Large intestine (tissue), 3 donors: ENCODE measurements at regions not wholly inside any gene's neighbourhood (a gene's known extent, or its start where the extent isn't known, plus 50 kb on each side); places are given as distances from the start of the nearest gene placed in this dataset.
"Not testable (repeated sequence)": the region's sequence is repeated elsewhere in the genome, so short reads cannot be mapped to it uniquely, and the experiment has no call there.

Source experiments
- DNase-seq, 2 donors: peaks; one replicate each; pipeline versions ENCODE4 v3.0.0 to v3.0.0-alpha.2; 2013
- H3K27ac ChIP-seq: one replicate; pipeline ENCODE4 v1.5.1; 2013; ENCODE audit warnings: low read length
- H3K27me3 ChIP-seq: 2 replicates; pipeline ENCODE4 v1.6.1; 2013; ENCODE audit warnings: low read length; ENCODE audit not compliant: control insufficient read depth, insufficient read depth
- H3K36me3 ChIP-seq: 2 replicates; pipeline ENCODE4 v1.6.1; 2013; ENCODE audit warnings: low read length; ENCODE audit not compliant: control insufficient read depth, insufficient read depth
- H3K4me1 ChIP-seq: one replicate; pipeline ENCODE4 v1.6.1; 2013; ENCODE audit warnings: low read length; ENCODE audit not compliant: control insufficient read depth, insufficient read depth
- H3K4me3 ChIP-seq: one replicate; pipeline ENCODE4 v1.5.1; 2013; ENCODE audit warnings: low read length
- H3K9me3 ChIP-seq: one replicate; pipeline ENCODE4 v1.6.1; 2013; ENCODE audit warnings: mild to moderate bottlenecking, low read depth, low read length, moderate library complexity; ENCODE audit not compliant: control insufficient read depth
- WGBS: methylation state at CpG from one replicate; pipeline ENCODE4 v1.1.5; 2013; ENCODE audit warnings: low lambda C conversion rate; ENCODE audit not compliant: insufficient coverage; 5-methylcytosine and 5-hydroxymethylcytosine counted together

DNA sequence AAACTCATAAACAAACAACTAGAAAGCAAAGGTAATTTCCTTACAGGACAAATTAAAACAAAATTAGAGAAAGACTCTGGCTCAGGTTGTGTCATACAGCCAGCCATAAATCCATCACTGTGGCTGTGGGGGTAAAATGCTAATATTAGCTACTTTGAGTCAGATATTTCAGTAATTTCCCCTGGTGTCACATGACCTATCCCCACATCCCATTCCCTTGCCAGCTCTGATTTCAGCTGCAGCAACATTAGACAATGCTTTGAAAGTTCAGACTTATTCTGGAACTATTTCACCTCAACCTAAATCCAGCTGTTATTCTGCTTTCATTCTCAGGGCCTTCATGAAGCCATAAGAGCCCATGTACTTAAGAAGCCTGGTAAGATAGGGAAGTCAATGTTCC lies 55.3 kb downstream of the RPL10L start:
- Histone ChIP-seq H3K36me3 (no peaks in the 10 kb centered on the region), H3K4me1 (no peaks in the 10 kb centered on the region), H3K9me3 (no peaks in the 10 kb centered on the region), H3K4me3 (no peak overlapping the region), H3K27me3 (no peaks in the 10 kb centered on the region), H3K27ac (no peak overlapping the region)
- no peak for DNase-seq

DNA sequence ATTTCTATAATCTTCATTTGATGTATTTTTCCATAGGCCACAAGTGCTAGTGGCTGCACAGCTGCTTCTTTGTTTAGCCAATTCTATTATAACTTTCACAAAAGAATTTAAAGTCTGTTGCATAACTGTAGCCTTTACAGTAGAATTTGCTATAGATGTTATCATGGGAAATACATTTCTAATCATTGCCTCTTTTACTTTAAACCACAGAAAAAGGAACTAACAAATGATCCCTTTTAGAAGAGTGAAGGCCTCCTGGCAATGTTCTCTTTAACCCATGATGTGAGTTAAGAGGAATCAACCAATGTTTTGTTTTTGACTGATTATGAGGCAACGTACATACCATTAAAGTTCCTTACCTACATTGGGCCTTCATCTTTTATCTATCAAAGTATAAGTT lies 68.8 kb downstream of the RPL10L start:
- no peak for DNase-seq
- Histone ChIP-seq H3K4me3 (no peak overlapping the region), H3K4me1 (no peaks in the 10 kb centered on the region), H3K27ac (no peak overlapping the region), H3K27me3 (no peaks in the 10 kb centered on the region), H3K36me3 (no peaks in the 10 kb centered on the region), H3K9me3 (no peaks in the 10 kb centered on the region)
- no CpG with 5 or more reads among the region's 1 CpG for WGBS

DNA sequence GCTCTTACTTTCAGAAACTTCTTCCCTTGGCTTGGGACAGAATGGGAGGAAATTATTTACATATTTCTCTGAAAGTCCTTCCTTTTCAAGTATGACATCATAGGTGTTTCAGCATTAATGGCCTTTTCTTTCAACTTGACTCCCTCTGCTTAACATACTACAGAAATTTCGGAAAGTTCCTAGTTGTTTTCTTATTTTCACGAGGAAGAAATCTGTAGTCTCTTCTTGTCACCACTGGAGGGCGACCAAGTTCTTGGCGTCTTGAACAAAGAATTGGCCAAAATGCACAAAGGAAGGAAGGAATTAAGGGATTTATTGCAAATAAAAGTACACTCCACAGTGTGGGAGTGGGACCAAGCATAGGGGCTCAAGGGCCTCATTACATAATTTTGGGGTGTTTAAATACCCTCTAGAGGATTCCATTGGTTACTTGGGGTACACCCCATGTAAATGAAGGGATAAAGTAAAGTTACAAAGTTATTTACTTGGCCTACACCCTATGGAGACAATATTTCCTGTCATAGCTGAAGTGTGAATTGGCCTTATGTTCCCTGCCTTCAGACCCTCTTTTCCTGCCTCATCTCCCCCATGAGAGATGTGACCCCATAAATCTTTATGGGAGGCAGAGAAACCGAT lies 70.4 kb downstream of the RPL10L start:
- 0% methylated on average over 1 of the region's 5 CpGs for WGBS
- no peaks in the 10 kb centered on the region for H3K27me3 ChIP-seq
- no peak overlapping the region for H3K4me3 ChIP-seq
- H3K36me3 ChIP-seq: no peaks in the 10 kb centered on the region
- no peak for DNase-seq
- no peaks in the 10 kb centered on the region for H3K9me3 ChIP-seq
- no peaks in the 10 kb centered on the region for H3K4me1 ChIP-seq
- no peak overlapping the region for H3K27ac ChIP-seq

DNA sequence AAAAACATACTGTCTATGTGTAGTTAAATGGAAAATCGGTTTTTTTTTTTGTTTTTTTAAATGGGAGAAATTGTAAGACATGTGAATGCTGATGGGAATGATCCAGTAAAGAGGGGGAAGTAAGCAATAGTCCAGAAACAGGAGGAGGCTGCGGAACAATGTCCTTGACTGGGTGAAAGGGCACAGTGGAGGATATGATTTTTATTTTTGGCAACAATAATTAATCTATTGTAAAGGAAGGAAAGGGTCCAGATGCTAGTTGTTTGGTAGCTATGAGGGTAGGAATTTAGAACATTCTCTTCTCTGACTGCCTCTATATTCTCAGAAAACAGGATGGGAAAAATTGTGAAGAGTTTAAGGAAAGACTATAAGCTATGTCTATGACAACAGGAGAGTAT lies 76.6 kb downstream of the RPL10L start:
- Histone ChIP-seq H3K36me3 (no peaks in the 10 kb centered on the region), H3K27ac (no peak overlapping the region), H3K9me3 (no peaks in the 10 kb centered on the region), H3K4me1 (no peaks in the 10 kb centered on the region), H3K27me3 (no peaks in the 10 kb centered on the region), H3K4me3 (no peak overlapping the region)
- no peak for DNase-seq
- WGBS: 88% methylated on average over 1 of the region's 2 CpGs

DNA sequence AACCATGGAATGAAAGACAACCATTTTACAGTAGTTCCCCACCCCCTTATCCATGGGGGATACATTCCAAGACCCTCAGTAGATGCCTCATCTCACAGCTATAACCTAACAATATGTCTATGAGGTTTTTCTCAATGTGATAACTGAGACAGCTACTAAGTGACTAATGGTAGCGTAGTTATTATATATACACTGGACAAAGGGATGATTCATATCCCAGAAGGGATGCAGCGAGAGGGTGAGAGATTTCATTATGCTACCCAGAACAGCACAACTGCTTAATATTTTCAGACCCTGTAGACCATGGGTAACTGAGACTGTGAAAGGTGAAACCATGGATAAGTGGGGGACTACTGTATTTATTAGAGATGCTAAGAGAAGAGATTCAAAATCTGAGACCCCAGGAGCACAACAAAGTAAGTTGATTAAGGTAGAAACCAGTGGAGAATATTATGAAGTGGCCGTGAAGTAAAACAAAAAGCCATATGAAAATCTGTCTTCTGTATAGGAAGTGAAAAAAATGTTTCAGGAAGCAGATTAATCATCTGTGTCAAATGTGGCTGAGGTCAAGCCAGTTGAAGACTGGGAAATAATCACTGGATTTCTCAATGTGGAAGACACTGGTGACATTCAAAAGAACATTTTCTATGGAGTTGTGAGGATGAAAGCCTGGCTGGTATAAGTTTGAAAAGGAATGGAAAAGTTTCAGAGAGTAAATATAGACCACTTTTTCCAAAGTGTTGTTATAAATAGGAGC lies 77.2 kb downstream of the RPL10L start:
- Histone ChIP-seq H3K27me3 (no peaks in the 10 kb centered on the region), H3K27ac (no peak overlapping the region), H3K9me3 (no peaks in the 10 kb centered on the region), H3K4me1 (no peaks in the 10 kb centered on the region), H3K4me3 (no peak overlapping the region), H3K36me3 (no peaks in the 10 kb centered on the region)
- no peak for DNase-seq
- WGBS: 77% methylated on average over 2 of the region's 3 CpGs

DNA sequence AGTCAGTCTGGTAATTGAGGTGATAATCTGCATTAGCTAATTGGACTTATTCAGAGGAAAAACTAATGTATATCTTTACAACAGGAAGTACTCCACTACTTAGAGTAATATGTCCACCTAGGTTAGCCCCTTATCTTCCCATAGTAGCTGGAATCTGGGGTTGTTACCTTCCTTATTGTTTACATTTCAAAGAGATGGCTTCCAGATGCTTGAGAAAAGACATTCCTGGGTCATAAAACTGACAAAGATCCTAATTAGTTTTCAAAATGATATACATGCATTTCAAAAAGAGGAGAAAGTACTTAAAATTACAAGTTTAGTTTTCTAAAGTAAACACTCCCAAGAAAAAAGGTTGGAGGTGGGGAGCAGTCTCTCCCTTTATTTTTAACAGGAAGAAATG lies 78.1 kb downstream of the RPL10L start:
- H3K4me3 ChIP-seq: no peak overlapping the region
- no peaks in the 10 kb centered on the region for H3K9me3 ChIP-seq
- no peaks in the 10 kb centered on the region for H3K4me1 ChIP-seq
- H3K36me3 ChIP-seq: no peaks in the 10 kb centered on the region
- DNase-seq: no peak
- no peak overlapping the region for H3K27ac ChIP-seq
- no peaks in the 10 kb centered on the region for H3K27me3 ChIP-seq

DNA sequence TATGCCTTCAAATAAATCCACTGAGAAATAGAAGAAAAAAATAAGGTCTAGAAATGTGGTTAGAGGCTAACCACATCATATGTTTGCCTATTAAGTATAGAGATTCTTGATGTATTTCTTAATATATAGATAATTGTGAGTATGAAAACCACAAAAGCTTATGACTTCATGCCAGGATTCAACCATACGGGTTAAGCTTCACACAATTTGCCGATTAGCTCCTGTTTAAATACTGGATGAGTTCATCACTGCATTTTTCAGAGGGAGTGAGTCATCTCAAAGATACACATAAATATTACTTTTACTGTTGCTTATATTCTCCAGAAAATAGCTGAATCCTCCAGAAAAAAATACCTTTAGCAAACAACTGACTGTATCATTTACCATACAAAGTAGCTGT lies 79.6 kb downstream of the RPL10L start:
- no peaks in the 10 kb centered on the region for H3K4me1 ChIP-seq
- no peaks in the 10 kb centered on the region for H3K27me3 ChIP-seq
- no peak overlapping the region for H3K27ac ChIP-seq
- no peak overlapping the region for H3K4me3 ChIP-seq
- DNase-seq: no peak
- WGBS: no CpG with 5 or more reads among the region's 2 CpGs
- H3K36me3 ChIP-seq: no peaks in the 10 kb centered on the region
- no peaks in the 10 kb centered on the region for H3K9me3 ChIP-seq

DNA sequence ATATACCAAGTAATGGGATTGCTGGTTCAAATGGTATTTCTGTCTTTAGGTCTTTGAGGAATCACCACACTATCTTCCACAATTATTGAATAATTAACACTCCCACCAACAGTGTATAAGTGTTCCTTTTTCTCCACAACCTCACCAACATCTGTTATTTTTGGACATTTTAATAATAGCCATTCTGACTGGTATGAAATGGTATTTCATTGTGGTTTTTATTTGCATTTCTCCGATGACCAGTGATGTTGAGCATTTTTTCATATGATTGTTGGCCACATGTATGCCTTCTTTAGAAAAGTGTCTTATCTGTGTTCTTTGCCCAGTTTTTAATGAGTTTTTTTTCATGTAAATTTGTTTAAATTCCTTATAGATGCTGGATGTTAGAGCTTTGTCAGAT lies 83.4 kb downstream of the RPL10L start:
- H3K9me3 ChIP-seq, DNase-seq, H3K27me3 ChIP-seq, H3K36me3 ChIP-seq, H3K27ac ChIP-seq, H3K4me1 ChIP-seq, H3K4me3 ChIP-seq: not testable (repeated sequence)
- WGBS: 100% methylated on average over 1 of the region's 1 CpG

DNA sequence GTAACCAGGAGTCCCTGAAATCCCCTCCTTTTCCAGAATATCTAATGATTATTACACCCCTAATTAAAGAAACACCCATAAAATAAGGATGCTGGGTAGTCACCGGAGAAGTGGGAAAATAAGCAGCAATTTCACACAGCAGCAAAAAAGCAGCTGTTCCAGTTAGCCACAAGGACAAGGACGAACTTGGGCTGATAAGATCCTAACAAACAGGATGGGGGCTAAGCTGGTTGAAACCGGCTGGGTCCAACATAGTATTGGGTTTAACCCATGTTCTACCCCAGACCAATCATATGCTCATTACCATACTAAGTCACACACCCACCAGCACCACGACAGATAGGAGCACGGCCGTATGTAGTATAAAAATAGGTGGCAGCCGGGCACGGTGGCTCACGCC lies 100.7 kb downstream of the RPL10L start:
- no peaks in the 10 kb centered on the region for H3K9me3 ChIP-seq
- H3K27ac ChIP-seq: no peak overlapping the region
- no peaks in the 10 kb centered on the region for H3K36me3 ChIP-seq
- H3K4me3 ChIP-seq: no peak overlapping the region
- no peaks in the 10 kb centered on the region for H3K4me1 ChIP-seq
- DNase-seq: no peak
- no CpG with 5 or more reads among the region's 9 CpGs for WGBS
- no peaks in the 10 kb centered on the region for H3K27me3 ChIP-seq

DNA sequence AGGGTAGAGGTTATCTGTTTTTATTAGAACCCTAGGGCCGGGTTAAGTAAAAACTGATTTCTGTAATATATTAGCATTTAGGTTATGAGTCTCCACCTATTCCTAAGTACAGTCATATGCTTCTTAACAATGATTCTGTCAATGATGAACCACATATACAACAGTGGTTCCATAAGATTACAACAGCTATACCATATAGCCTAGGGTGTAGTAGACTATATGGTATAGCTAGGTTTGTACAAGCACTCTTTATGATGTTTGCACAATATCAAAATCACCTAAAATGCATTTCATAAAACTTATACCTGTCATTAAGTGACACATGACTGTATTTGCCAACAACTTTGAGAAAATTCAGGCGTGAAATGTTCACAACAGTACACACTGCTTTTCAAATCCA lies 110.6 kb downstream of the RPL10L start:
- DNase-seq: no peak
- no peak overlapping the region for H3K4me3 ChIP-seq
- H3K9me3 ChIP-seq: no peaks in the 10 kb centered on the region
- WGBS: no CpG with 5 or more reads among the region's 2 CpGs
- no peaks in the 10 kb centered on the region for H3K36me3 ChIP-seq
- H3K4me1 ChIP-seq: no peaks in the 10 kb centered on the region
- H3K27ac ChIP-seq: no peak overlapping the region
- H3K27me3 ChIP-seq: no peaks in the 10 kb centered on the region

DNA sequence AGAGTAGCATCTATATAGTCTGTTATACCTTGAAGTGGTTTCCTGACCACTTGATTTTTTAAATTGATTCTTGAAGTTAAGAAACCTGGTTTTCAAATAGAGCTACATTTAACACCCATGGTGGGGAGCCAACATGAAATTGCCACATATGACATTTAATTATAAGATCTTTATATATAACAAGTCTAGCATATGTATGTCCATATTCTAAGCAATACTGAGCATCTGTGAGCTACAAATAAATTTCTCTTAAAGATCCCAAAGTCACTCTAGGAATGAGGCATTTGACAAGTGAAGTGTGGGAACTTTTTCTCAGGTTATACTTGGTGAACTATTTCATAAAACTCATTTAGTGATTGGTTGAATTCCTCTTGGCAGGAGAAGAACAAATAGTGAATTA lies 132.5 kb downstream of the RPL10L start:
- no peaks in the 10 kb centered on the region for H3K9me3 ChIP-seq
- H3K27me3 ChIP-seq: no peaks in the 10 kb centered on the region
- no peaks in the 10 kb centered on the region for H3K4me1 ChIP-seq
- no peak for DNase-seq
- H3K36me3 ChIP-seq: no peaks in the 10 kb centered on the region
- no peak overlapping the region for H3K4me3 ChIP-seq
- H3K27ac ChIP-seq: no peak overlapping the region
